ENCODE measurements at regions not wholly inside any gene's neighbourhood (a gene's known extent, or its start where the extent isn't known, plus 50 kb on each side); places are given as distances from the start of the nearest gene placed in this dataset.

GRCh38 chr18:45539491-45539891, 75.8 kb upstream of the SLC14A2 start:
- no peak for TF ChIP-seq CTCF (conservative IDR thresholded peaks at IDR 0.05; ENCODE audit: low read depth, low read length)
- TF ChIP-seq EZH2 (IDR thresholded peaks at IDR 0.05; ENCODE audit: low read length, unreplicated experiment), result no peak

All from PC-3 (cell line).